Skeletal muscle tissue (tissue), 3 donors: ENCODE measurements at regions not wholly inside any gene's neighbourhood (a gene's known extent, or its start where the extent isn't known, plus 50 kb on each side); places are given as distances from the start of the nearest gene placed in this dataset.

Source experiments
- H3K27ac ChIP-seq: one replicate; pipeline ENCODE4 v1.7.0; 2013; ENCODE audit warnings: mild to moderate bottlenecking, low read depth, low read length, inconsistent platforms
- H3K27me3 ChIP-seq, 3 donors: one replicate each; pipeline ENCODE4 v1.7.0; 2013; ENCODE audit warnings: low read length in 3 of 3; ENCODE audit not compliant: control insufficient read depth in 3 of 3, insufficient read depth in 3 of 3
- H3K36me3 ChIP-seq, 3 donors: one replicate each; pipeline ENCODE4 v1.7.0; 2013; ENCODE audit warnings: low read length in 3 of 3; ENCODE audit not compliant: control insufficient read depth in 3 of 3, insufficient read depth in 3 of 3
- H3K4me1 ChIP-seq, 3 donors: one replicate each; pipeline ENCODE4 v1.7.0; 2013; ENCODE audit warnings: low read length in 3 of 3, mild to moderate bottlenecking in 3 of 3; ENCODE audit not compliant: control insufficient read depth in 3 of 3, insufficient read depth in 3 of 3
- H3K4me3 ChIP-seq, 3 donors: one replicate each; pipeline ENCODE4 v1.7.0; 2013; ENCODE audit warnings: low read length in 3 of 3
- H3K9ac ChIP-seq, 3 donors: one replicate each; pipeline ENCODE4 v1.7.0; 2013; ENCODE audit warnings: low read length in 3 of 3, mild to moderate bottlenecking in 3 of 3, moderate library complexity in 2 of 3, low read depth in 1 of 3
- H3K9me3 ChIP-seq, 3 donors: one replicate each; pipeline ENCODE4 v1.7.0; 2013; ENCODE audit warnings: low read length in 3 of 3; ENCODE audit not compliant: control insufficient read depth in 3 of 3
- donor health status: Osteomylitis.

DNA sequence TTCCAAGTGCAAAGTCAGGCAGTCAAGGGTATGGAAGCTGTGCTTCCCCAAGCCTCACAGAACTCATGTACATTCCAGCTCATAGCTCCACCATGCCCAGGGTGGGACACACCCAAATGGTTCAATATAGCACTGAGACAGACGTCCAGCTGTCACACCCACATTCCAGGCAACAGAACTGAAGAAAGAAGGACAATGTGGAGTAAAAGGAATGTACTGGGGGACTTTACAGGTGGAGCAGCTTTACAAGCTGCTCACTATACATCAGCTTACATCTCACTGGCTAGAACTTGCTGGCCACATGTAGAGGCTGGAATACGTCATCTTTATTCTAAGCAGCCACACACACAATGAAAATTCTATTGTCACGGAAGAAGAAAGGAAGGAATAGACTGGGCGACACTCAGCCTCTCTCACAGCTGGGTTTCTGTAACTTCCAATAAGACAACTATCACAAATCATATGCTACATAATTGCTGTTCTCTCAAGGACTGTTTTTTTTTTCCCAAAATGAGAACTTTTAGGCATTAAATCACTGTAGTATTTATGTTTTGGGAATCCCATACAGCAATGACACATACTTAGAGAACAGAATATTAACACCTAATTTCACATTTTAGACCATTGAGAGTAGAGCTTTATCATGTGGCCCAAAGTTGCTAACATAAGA lies 86.1 kb downstream of the KLF12 start:
- no peak overlapping the region for H3K9ac ChIP-seq
- H3K27ac ChIP-seq: no peak overlapping the region

DNA sequence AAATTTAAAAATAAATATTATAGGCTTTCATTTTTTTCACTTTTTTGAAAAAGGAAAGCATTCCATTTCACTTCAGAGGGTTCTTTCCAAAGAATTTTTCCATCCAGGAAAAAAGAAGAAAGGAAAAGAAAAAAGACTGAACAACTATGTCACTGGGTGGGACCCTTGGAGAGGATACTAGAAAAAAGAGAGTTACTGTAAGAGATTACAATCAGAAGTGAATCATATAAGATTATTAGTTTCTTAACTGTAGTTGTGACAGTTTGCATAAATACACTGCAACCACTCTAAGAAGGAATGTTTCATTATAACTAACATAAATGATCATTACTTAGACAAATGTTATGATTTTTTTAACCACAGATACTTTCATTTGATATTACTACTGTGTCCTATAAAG lies 87.8 kb downstream of the KLF12 start:
- Histone ChIP-seq H3K4me1 (peaks cover 0 to 7% (median 4%) of the 10 kb centered on the region in 3 donors), H3K27ac (no peak overlapping the region), H3K9ac (no peak overlapping the region), H3K36me3 (no peaks in the 10 kb centered on the region), H3K27me3 (no peaks in the 10 kb centered on the region), H3K9me3 (no peaks in the 10 kb centered on the region), H3K4me3 (no peak overlapping the region)

More for the DNA sequence above, 86.1 kb downstream of the KLF12 start:
- Histone ChIP-seq H3K4me3 (no peak overlapping the region), H3K9me3 (no peaks in the 10 kb centered on the region), H3K27me3 (no peaks in the 10 kb centered on the region), H3K4me1 (peaks cover 0 to 7% (median 4%) of the 10 kb centered on the region in 3 donors), H3K36me3 (no peaks in the 10 kb centered on the region)

DNA sequence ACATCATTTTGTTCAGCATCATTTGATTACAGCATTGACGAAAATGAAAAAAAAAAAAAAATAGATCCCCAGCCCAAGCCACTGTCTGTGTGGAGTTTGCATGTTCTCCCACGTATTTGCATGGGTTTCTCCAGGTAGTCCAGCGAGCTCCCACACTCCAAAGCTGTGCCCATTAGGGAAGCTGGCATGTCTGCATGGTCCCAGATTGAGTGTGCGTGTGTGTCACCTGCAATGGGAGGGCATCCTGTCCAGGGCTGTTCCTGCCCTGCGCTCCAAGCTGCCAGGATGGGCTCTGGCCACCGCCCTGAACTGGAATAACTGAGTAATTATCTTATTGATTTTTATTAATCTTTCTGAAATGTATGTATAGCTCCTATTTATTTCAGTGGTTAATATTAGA lies 88.6 kb downstream of the KLF12 start:
- Histone ChIP-seq H3K27ac (no peak overlapping the region), H3K36me3 (no peaks in the 10 kb centered on the region), H3K4me1 (peaks cover 0 to 7% (median 4%) of the 10 kb centered on the region in 3 donors), H3K4me3 (no peak overlapping the region), H3K9me3 (no peaks in the 10 kb centered on the region), H3K9ac (no peak overlapping the region), H3K27me3 (no peaks in the 10 kb centered on the region)

DNA sequence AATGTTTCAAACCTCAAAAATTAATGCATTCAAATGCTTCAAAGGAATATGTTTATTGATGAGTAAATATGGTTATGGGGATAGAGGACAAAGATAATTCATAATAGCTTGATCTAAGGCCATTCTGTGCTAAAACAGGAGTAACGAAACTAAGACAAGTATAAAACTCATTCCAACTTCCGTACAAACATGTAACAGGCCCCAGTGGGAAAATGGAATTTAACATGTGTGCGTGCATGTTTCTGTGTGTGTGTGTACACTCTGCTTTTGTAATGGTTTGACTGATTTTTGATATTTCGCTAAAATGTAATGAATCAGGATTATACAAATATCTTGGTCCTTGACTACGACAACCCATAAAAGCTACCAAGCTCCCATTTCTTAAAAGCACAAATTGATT lies 91.0 kb downstream of the KLF12 start:
- peaks cover 0 to 7% (median 4%) of the 10 kb centered on the region in 3 donors for H3K4me1 ChIP-seq
- H3K36me3 ChIP-seq: no peaks in the 10 kb centered on the region
- H3K9me3 ChIP-seq: no peaks in the 10 kb centered on the region
- H3K4me3 ChIP-seq: no peak overlapping the region
- H3K9ac ChIP-seq: no peak overlapping the region
- no peak overlapping the region for H3K27ac ChIP-seq
- H3K27me3 ChIP-seq: no peaks in the 10 kb centered on the region

DNA sequence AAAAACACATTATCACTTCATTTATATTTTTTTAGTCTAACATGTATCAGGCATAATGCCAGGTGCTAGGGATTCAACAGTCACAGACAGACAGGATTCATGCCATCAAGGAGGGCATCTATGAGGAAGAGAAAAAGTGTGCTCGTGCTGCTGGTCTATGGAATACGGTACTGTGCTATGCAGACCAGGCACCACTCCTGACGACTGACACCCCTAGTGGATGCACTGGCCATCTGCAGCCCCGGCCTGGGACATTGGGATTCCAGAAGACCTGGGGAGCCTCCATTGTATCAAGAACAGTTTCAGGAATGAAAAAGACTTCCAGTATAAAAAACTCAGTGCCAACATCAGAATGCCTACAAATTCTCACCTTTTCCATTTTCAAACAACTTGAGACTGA lies 94.0 kb downstream of the KLF12 start:
- no peaks in the 10 kb centered on the region for H3K27me3 ChIP-seq
- H3K36me3 ChIP-seq: no peaks in the 10 kb centered on the region

DNA sequence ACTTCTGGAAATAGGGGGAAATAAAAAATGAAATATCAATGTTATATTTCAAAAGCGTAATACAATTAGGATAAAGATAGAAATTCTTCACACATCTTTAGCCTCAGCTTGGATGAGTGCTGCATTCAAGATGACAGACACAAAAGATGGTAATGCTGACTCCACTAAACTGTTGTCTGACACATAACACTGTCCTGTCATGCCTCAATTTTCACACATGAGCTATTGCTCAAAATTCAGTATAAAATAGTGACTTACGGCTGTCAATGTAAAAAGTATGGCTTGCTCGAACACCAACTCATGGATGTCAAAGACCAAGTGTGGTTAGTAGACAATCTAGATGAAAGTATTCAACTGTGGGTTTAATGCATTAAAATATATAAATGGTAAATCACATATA lies 94.5 kb downstream of the KLF12 start:
- no peaks in the 10 kb centered on the region for H3K27me3 ChIP-seq
- no peaks in the 10 kb centered on the region for H3K4me1 ChIP-seq
- H3K36me3 ChIP-seq: no peaks in the 10 kb centered on the region
- no peak overlapping the region for H3K9ac ChIP-seq
- no peak overlapping the region for H3K27ac ChIP-seq
- no peak overlapping the region for H3K4me3 ChIP-seq
- no peaks in the 10 kb centered on the region for H3K9me3 ChIP-seq

More for the DNA sequence above, 94.0 kb downstream of the KLF12 start:
- Histone ChIP-seq H3K4me1 (no peaks in the 10 kb centered on the region), H3K4me3 (no peak overlapping the region), H3K9me3 (no peaks in the 10 kb centered on the region), H3K9ac (no peak overlapping the region), H3K27ac (no peak overlapping the region)

DNA sequence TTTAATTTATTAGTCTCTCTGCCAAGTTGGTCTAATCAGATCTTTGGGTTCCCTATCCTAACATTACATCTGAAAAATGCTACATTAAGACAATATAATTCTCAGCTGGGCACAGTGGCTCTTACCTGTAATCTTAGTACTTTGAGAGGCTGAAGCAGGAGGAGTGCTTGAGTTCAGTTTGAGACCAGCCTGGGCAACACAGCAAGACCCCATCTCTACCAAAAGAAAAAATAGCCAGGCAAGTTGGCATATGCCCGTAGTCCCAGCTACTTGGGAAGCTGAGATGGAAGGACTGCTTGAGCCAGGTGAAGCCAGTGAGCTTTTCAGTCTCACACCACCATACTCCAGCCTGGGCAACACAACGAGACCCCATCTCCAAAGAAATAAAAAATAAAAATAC lies 95.0 kb downstream of the KLF12 start:
- H3K27me3 ChIP-seq: no peaks in the 10 kb centered on the region
- no peak overlapping the region for H3K27ac ChIP-seq
- H3K4me1 ChIP-seq: no peaks in the 10 kb centered on the region
- no peak overlapping the region for H3K4me3 ChIP-seq
- no peaks in the 10 kb centered on the region for H3K36me3 ChIP-seq
- no peak overlapping the region for H3K9ac ChIP-seq
- H3K9me3 ChIP-seq: no peaks in the 10 kb centered on the region

DNA sequence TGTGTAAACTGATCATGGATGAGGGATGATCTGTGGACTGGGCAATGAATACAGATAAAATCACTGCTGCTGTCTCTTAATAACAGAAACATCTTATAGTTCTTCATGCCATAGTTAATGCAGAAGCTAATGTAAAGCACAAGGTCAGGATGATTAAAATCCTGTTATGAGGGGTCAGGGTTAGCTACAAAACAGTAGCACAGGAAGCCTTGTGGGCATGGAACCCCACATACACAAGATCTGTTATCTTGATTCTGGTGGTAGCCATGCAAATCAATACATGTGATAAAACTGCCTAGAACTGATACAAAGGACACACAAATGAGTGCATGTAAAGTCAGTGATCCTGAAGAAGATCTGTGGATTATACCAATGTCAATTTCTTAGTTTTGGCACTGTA lies 96.4 kb downstream of the KLF12 start:
- H3K27ac ChIP-seq: no peak overlapping the region
- H3K27me3 ChIP-seq: no peaks in the 10 kb centered on the region
- no peaks in the 10 kb centered on the region for H3K4me1 ChIP-seq
- no peaks in the 10 kb centered on the region for H3K36me3 ChIP-seq
- no peak overlapping the region for H3K9ac ChIP-seq
- H3K4me3 ChIP-seq: no peak overlapping the region
- no peaks in the 10 kb centered on the region for H3K9me3 ChIP-seq

DNA sequence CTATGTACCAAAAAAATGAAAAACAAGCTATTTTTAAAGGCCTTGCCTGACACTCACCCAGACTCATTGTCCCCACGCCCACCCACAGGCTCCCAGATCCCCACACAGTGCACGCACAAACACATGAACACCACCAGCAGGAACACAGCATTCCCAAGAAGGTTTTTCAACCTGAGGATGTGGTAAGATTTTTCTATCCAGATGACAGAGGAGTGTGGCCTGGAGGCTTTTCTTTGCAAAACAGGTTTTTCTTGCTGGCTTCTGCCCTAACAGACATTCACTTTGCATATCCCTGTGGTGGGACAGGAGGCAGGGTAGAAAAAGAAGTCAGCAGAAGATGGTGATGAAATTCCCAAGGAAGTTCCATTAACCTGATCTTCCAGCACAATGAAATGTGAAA lies 97.8 kb downstream of the KLF12 start:
- Histone ChIP-seq H3K4me1 (no peaks in the 10 kb centered on the region), H3K27me3 (no peaks in the 10 kb centered on the region), H3K36me3 (no peaks in the 10 kb centered on the region), H3K4me3 (no peak overlapping the region), H3K9me3 (no peaks in the 10 kb centered on the region), H3K9ac (no peak overlapping the region), H3K27ac (no peak overlapping the region)

DNA sequence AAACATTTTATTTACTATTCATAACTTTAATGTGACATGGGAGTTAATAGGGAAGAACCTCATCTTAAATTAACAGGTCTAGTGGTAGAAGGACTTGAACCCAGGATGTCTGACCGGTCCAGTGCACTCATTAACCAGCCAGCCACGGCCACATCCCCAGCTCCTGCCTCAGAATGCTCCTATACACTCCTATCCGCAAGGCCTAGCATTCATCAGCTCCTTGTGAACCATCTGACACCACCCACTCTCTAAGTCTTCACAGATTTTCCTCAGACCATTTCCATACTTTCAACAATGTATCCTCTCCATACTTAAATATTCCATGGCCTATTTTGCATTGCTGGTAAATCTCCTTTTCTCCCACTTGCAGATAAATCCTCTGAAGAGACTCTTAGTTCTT lies 98.3 kb downstream of the KLF12 start:
- Histone ChIP-seq H3K4me1 (no peaks in the 10 kb centered on the region), H3K36me3 (no peaks in the 10 kb centered on the region), H3K9ac (no peak overlapping the region), H3K27me3 (no peaks in the 10 kb centered on the region), H3K27ac (no peak overlapping the region), H3K9me3 (no peaks in the 10 kb centered on the region), H3K4me3 (no peak overlapping the region)
